ENCODE measurements at regions not wholly inside any gene's neighbourhood (a gene's known extent, or its start where the extent isn't known, plus 50 kb on each side); places are given as distances from the start of the nearest gene placed in this dataset.

DNA sequence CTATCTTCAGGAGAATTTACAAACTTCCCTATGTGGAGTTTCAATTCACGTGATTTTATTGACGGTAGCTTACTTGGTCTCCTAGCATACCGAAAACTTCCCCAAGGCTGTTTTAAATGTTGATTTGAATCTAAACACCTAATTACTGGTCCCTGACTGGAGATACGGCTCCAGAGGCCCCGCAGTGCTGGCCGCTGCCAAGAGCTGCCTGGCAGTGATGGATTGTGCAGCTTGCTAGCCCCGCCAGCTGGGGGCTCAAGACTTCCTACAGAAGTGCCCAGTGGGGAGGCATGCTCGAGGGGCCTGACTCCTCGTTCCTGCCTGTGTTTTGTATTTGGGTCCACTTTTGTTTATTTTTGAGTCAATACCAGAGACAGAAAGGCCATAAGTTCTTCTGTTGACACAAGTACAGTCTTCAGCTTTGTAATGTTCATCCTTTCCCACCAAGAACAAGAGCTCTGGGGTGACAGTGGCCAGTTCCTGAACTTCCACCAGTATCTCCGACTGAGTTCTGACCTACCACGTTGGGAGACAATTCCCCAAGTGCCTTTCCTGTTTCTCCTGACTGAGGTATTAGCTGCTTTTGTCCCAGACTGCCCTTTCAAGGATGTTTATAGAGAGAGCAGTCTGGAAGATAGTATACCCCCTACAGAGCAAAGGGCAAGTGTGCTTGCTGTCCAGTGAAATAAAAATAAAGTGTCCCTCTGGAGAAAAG lies 80.7 kb upstream of the CXCL12 start:
- Histone ChIP-seq H3K4me1 (replicated peaks in 1 of 2) (peaks cover 5 to 15% of the 10 kb centered on the region in 2 donors), H3K27ac (no peak overlapping the region), H3K4me3 (no peak overlapping the region)
- ATAC-seq (replicated peaks in 6 of 8), result peak in 4 of 8 experiments; percentile 47 to 87 (median 52)
- 14 to 93% (median 53%) methylated on average over 2 to 10 of the region's 11 CpGs; no CpG with 5 or more reads in 1 of the 10 experiments for WGBS, 10 experiments
- in situ Hi-C loops (cut with MboI; ENCODE audit: low pct_unique_long_range_greater_than_20kb in 2 of 9, low sequenced_read_pairs in 9 of 9, unreplicated experiment in 9 of 9), result no loop called here

DNA sequence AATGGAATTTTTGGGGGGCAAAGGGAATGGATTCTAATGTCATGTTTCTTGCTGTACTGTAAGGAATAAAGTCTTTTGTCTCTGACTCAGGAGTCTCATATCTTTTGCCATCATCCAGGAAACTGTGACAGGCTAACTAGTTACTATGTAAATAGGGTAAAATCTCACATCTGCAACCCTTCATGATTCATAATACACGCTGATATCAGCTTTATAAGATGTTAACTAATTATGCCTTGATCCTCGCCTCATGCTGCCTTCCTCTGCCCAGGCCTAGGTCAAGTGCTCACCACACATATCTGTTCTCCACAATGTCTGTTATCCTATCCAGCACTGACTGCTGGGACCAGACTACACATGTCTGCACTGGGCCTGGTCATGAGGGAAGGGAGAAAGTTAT lies 81.3 kb upstream of the CXCL12 start:
- in situ Hi-C loops (cut with MboI; ENCODE audit: low pct_unique_long_range_greater_than_20kb in 2 of 9, low sequenced_read_pairs in 9 of 9, unreplicated experiment in 9 of 9), result no loop called here
- Histone ChIP-seq H3K4me1 (replicated peaks in 1 of 2) (peaks cover 5 to 15% of the 10 kb centered on the region in 2 donors), H3K4me3 (no peak overlapping the region), H3K27ac (no peak overlapping the region)
- WGBS, 10 experiments, result 14 to 100% (median 100%) methylated on average over 1 to 2 of the region's 2 CpGs; no CpG with 5 or more reads in 5 of the 10 experiments
- peak in 3 of 8 experiments; percentile 4 to 60 (median 53) for ATAC-seq (replicated peaks in 6 of 8)

DNA sequence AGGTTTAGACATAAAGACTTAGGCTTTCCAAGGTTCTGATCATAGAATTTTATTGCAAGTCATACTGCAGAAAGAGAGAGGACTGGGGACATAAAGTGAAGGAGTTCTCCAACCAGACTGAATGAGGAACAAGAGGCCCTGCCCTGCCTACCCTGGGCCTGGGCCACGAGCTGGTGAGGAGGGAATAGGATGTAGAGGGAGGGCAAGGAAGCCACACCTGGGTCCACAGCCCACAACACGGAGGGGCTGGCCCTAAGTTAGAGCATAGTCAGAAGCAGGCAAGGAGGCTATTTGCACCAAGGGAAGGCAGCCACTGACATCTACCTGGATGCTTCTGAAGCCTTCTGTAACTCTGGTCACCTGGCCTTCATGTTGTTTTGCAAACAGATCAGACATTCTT lies 82.2 kb upstream of the CXCL12 start:
- WGBS, 10 experiments, result 0 to 100% (median 43%) methylated on average over 1 to 2 of the region's 2 CpGs; no CpG with 5 or more reads in 3 of the 10 experiments
- no peak overlapping the region for H3K27ac ChIP-seq
- peaks cover 5 to 15% of the 10 kb centered on the region in 2 donors for H3K4me1 ChIP-seq (replicated peaks in 1 of 2)
- in situ Hi-C loops (cut with MboI; ENCODE audit: low pct_unique_long_range_greater_than_20kb in 2 of 9, low sequenced_read_pairs in 9 of 9, unreplicated experiment in 9 of 9), result no loop called here
- no peak overlapping the region for H3K4me3 ChIP-seq
- no peak for ATAC-seq (replicated peaks in 6 of 8)

DNA sequence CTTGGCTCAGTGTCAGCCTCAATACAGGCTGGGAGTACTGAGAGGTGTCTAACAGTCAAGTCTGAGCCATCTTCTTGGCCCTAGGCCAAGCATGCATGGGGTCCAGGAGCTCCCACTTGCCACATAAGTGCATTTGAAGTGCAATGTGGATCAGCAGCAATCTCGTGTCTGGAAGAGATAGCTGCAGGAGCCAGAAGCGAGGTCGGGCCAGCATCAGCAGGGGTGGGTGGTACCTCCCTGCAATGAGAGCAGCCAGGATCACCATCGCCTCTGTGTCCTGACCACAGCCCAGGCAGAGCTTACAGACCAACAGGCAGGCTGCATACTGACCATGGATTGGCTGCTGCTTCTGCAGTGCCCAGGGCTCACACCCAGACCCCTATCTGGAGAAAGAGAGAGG lies 83.0 kb upstream of the CXCL12 start:
- 89% methylated on average over 3 of the region's 4 CpGs; no CpG with 5 or more reads in 9 of the 10 experiments for WGBS, 10 experiments
- Histone ChIP-seq H3K4me3 (no peak overlapping the region), H3K4me1 (replicated peaks in 1 of 2) (peaks cover 5 to 15% of the 10 kb centered on the region in 2 donors), H3K27ac (no peak overlapping the region)
- ATAC-seq (replicated peaks in 6 of 8), result no peak
- in situ Hi-C loops (cut with MboI; ENCODE audit: low pct_unique_long_range_greater_than_20kb in 2 of 9, low sequenced_read_pairs in 9 of 9, unreplicated experiment in 9 of 9), result no loop called here

DNA sequence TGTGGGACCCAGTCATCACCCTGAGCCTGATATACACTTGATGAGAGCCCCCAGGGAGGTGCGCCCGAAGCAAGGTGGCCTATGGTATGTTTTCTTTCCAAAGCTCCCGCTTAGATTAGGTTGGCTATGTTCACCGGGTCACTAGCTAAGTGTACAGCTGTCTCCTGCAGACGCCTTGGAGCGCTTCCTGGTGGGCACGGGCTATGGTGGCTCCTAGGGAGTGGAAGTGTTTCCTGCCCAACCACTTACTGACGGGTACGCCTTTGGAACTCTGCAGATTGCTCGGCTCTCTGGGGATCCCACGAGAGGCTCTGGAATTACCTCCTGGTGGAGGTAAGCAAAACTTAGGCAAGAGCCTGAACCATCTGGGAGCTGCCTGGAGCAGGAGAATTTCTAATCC lies 83.6 kb upstream of the CXCL12 start:
- ATAC-seq (replicated peaks in 6 of 8), result no peak
- in situ Hi-C loops (cut with MboI; ENCODE audit: low pct_unique_long_range_greater_than_20kb in 2 of 9, low sequenced_read_pairs in 9 of 9, unreplicated experiment in 9 of 9), result no loop called here
- Histone ChIP-seq H3K4me1 (replicated peaks in 1 of 2) (peaks cover 5 to 12% of the 10 kb centered on the region in 2 donors), H3K4me3 (no peak overlapping the region), H3K27ac (no peak overlapping the region)
- WGBS, 10 experiments, result 70 to 89% (median 80%) methylated on average over 1 to 7 of the region's 11 CpGs; no CpG with 5 or more reads in 6 of the 10 experiments

DNA sequence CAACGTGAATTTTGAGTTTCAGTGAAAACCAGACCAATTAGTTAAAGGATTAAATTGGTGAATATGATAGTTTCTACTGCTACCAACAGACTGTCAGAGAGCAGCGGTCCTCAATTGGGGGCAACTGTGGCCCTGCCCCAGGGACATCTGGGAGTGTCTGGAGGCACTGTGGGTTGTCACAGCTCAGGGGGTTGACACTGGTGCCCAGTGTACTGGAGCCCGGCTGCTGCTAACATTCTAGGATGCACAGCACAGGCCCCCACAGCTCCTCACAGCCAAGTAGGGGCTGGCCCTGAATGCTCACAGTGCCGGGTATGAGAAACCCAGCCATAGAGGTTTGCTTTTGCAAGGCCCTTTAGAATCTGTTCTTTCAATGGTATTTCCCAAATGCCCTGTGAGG lies 84.1 kb upstream of the CXCL12 start:
- Histone ChIP-seq H3K4me1 (replicated peaks in 1 of 2) (peaks cover 4 to 7% of the 10 kb centered on the region in 2 donors), H3K27ac (no peak overlapping the region), H3K4me3 (no peak overlapping the region)
- no peak for ATAC-seq (replicated peaks in 6 of 8)
- in situ Hi-C loops (cut with MboI; ENCODE audit: low pct_unique_long_range_greater_than_20kb in 2 of 9, low sequenced_read_pairs in 9 of 9, unreplicated experiment in 9 of 9), result no loop called here
- WGBS, 10 experiments, result 67 to 92% (median 80%) methylated on average over 1 to 2 of the region's 4 CpGs; no CpG with 5 or more reads in 5 of the 10 experiments

DNA sequence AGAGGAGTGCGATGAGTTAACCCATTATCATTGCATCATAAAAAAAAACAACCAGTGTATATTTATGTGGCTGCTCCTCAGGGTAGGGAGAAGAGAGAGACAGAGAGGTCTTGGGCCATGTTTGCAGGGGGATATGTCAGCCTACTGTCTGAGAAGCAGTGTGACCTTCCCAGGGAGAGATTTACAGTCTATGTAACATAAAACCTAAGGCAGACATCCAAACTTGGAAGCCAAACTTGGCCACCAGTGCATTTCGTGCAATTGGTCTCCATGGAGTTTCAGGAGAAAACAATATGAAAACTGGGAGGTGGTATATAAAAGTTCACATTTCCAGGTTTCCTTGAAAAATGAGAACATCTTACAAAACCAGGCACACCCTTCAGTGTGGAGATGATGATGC lies 85.9 kb upstream of the CXCL12 start:
- 40 to 100% (median 78%) methylated on average over 1 to 2 of the region's 2 CpGs; no CpG with 5 or more reads in 2 of the 10 experiments for WGBS, 10 experiments
- ATAC-seq (replicated peaks in 6 of 8), result no peak
- in situ Hi-C loops (cut with MboI; ENCODE audit: low pct_unique_long_range_greater_than_20kb in 2 of 9, low sequenced_read_pairs in 9 of 9, unreplicated experiment in 9 of 9), result no loop called here
- H3K4me1 ChIP-seq (replicated peaks in 1 of 2), result peaks cover 0 to 1% of the 10 kb centered on the region in 2 donors
- no peak overlapping the region for H3K27ac ChIP-seq
- H3K4me3 ChIP-seq, result no peak overlapping the region

DNA sequence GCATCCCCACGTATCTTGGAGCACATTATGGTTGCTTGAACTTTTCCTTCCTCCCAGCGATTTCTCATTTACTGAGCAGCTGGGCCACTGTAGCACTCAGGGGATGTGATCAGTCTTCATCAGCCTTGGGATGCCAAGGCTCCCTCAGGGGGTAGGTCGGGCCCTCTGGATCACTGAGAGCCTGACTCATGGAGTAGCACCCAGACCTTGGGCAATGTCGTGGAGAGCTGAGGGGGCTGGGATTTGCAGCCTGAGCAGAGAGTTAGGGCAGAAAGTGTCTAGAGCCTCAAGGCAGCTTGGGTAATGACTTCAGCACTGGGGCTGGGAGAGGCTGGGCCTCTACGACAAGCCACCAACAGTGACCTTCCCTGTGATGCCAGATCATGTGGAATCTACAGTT lies 86.5 kb upstream of the CXCL12 start:
- in situ Hi-C loops (cut with MboI; ENCODE audit: low pct_unique_long_range_greater_than_20kb in 2 of 9, low sequenced_read_pairs in 9 of 9, unreplicated experiment in 9 of 9), result no loop called here
- Histone ChIP-seq H3K27ac (no peak overlapping the region), H3K4me3 (no peak overlapping the region), H3K4me1 (replicated peaks in 1 of 2) (no peaks in the 10 kb centered on the region)
- 71 to 100% (median 81%) methylated on average over 1 to 3 of the region's 5 CpGs; no CpG with 5 or more reads in 5 of the 10 experiments for WGBS, 10 experiments
- no peak for ATAC-seq (replicated peaks in 6 of 8)

DNA sequence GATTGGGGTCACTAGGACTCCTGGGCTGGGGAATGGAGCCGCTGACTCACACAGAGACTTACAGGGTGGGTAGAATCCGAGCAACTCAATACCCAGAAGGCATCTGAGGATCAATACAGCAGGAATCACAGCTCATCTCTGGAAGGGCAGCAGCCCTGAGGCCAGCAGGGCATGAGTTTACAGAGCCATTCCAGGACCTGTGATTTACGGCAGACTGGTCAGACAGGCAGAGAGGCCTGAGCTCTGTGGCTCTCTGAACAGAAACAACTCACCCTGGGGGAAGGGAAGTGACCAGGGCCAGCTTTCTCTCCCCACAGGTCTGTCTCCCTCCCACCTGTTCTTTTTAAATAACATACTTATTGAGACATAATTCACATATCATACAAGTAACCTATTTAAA lies 88.2 kb upstream of the CXCL12 start:
- ATAC-seq (replicated peaks in 6 of 8), result peak in 2 of 8 experiments; percentile 12 to 20
- H3K27ac ChIP-seq, result no peak overlapping the region
- H3K4me3 ChIP-seq, result no peak overlapping the region
- in situ Hi-C loops (cut with MboI; ENCODE audit: low pct_unique_long_range_greater_than_20kb in 2 of 9, low sequenced_read_pairs in 9 of 9, unreplicated experiment in 9 of 9), result no loop called here
- H3K4me1 ChIP-seq (replicated peaks in 1 of 2), result no peaks in the 10 kb centered on the region
- WGBS, 10 experiments, result 33 to 100% (median 50%) methylated on average over 1 to 2 of the region's 3 CpGs; no CpG with 5 or more reads in 6 of the 10 experiments

DNA sequence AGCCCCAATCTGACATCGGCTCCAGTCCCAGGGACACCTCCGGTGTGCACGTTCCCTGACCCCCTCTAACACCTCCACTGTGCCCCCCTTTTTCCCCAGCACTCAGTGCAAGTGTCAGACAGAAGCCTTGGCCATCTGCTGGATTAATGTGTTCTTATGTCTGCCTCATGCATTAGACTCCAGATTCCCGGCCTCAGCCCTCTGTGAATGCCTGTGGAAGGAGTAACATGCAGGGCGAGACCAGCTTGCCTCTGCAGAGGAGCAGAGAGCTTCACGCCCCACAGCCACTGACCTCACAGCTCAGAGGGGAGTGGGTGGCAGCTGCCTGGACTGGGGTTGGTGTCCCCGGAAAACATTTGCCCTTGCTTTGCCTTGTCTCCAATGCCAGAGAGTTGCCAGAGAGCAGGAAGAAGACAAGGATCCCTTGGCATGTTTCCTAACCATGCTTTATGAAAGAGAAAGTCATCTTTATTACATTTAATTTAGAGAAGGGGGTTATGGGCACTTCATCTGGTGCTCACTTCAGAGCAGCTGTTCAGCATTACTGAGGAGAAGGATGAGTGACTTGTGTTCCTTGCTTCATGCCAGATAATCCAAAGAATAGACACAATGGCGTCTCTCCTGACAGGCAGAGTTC lies 91.6 kb upstream of the CXCL12 start:
- Histone ChIP-seq H3K4me3 (no peak overlapping the region), H3K4me1 (replicated peaks in 1 of 2) (no peaks in the 10 kb centered on the region), H3K27ac (no peak overlapping the region)
- in situ Hi-C loops (cut with MboI; ENCODE audit: low pct_unique_long_range_greater_than_20kb in 2 of 9, low sequenced_read_pairs in 9 of 9, unreplicated experiment in 9 of 9), result no loop called here
- 7 to 98% (median 75%) methylated on average over 2 to 5 of the region's 8 CpGs; no CpG with 5 or more reads in 5 of the 10 experiments for WGBS, 10 experiments
- ATAC-seq (replicated peaks in 6 of 8), result peak in 2 of 8 experiments; percentile 49 to 80

DNA sequence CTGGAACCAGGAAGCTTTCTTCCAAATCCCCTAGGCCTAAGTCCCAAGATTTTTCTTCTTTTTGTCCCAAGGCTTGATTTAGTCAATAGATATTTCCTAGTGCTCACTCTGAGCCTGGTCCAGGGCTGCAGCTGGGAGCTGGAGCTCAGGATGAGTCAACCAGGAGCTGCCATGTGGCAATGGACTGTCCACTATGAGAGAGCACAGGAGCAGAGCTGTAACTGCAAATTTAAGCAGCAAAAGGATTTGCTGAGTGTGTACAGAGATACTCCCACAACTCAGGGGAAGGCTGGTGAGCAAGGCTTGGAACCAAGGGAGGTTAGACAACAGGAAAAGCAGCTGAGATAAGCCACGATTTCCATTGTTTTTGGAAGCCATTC lies 92.1 kb upstream of the CXCL12 start:
- WGBS, 10 experiments, result 33 to 67% (median 44%) methylated on average over 1 of the region's 1 CpG; no CpG with 5 or more reads in 7 of the 10 experiments
- H3K27ac ChIP-seq, result no peak overlapping the region
- peak in 2 of 8 experiments; percentile 81 to 82 for ATAC-seq (replicated peaks in 6 of 8)
- no peak overlapping the region for H3K4me3 ChIP-seq
- H3K4me1 ChIP-seq (replicated peaks in 1 of 2), result no peaks in the 10 kb centered on the region
- in situ Hi-C loops (cut with MboI; ENCODE audit: low pct_unique_long_range_greater_than_20kb in 2 of 9, low sequenced_read_pairs in 9 of 9, unreplicated experiment in 9 of 9), result no loop called here

DNA sequence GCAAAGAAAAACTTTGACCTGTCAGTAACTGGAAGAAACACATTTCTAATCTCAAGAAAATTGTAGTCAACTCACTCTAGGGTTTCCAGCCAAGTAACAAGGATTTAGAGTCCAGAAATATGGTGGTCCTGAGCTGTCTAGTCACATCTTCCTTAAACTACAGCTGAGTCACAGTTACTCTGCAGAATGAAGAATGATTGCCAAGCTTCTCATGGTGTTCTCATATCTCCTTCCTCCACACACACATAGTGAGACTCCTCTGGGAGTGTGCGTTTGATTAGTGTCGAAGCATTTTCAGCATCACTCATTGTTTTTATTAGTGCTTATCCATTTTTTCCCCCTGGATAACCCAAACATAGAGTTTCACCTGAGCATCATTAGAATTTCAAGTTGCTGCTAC lies 93.1 kb upstream of the CXCL12 start:
- WGBS, 10 experiments, result 28 to 100% (median 45%) methylated on average over 1 to 2 of the region's 2 CpGs; no CpG with 5 or more reads in 4 of the 10 experiments
- Histone ChIP-seq H3K4me3 (no peak overlapping the region), H3K27ac (no peak overlapping the region), H3K4me1 (replicated peaks in 1 of 2) (no peaks in the 10 kb centered on the region)
- no peak for ATAC-seq (replicated peaks in 6 of 8)
- in situ Hi-C loops (cut with MboI; ENCODE audit: low pct_unique_long_range_greater_than_20kb in 2 of 9, low sequenced_read_pairs in 9 of 9, unreplicated experiment in 9 of 9), result no loop called here

DNA sequence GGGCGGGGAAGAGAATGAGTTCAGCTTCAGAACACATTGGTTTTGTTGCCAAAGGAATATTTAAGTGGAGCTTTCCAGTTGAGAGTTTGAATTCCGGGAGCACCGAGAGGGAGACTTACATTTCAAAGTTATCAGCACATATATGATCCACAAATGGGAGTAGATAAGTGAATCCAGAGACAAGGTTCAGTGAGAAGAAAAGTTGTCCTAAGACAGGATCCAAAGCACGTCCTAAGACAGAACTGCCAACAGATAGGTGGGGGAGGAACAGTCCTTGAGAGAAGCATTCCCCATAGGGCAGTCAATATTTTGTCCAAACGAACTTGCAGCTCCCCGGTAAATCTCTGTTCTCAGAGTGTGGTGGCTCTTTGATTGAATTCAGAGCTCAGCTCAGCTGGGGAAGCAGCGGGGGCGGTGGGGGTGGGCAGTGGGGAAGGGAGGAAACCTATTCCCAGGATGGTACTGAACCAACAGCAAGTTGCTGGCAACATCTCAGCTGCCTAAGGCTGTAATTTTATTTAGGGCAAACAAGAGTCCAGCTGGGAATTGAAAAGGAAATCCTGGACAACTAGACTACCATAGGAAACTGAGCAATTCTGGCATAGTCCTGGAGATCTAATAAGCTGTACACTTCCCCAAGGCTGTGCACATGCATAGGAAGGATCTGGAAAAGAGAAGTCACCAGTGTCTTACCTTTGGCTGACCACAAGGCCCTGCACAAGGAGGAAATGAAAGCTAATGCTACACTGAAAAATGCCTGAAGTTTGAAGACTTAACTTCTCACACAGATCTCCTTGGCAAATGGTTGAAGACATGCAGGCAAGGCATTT lies 94.2 kb upstream of the CXCL12 start:
- H3K27ac ChIP-seq, result no peak overlapping the region
- no peak overlapping the region for H3K4me3 ChIP-seq
- 0 to 94% (median 71%) methylated on average over 1 to 5 of the region's 8 CpGs; no CpG with 5 or more reads in 2 of the 10 experiments for WGBS, 10 experiments
- in situ Hi-C loops (cut with MboI; ENCODE audit: low pct_unique_long_range_greater_than_20kb in 2 of 9, low sequenced_read_pairs in 9 of 9, unreplicated experiment in 9 of 9), result no loop called here
- no peaks in the 10 kb centered on the region for H3K4me1 ChIP-seq (replicated peaks in 1 of 2)
- ATAC-seq (replicated peaks in 6 of 8), result peak in 2 of 8 experiments; percentile 13 to 14

All from motor neuron (in vitro differentiated cells).